Stomach smooth muscle (tissue), 2 donors: ENCODE measurements at regions not wholly inside any gene's neighbourhood (a gene's known extent, or its start where the extent isn't known, plus 50 kb on each side); places are given as distances from the start of the nearest gene placed in this dataset.

ENCODE experiments used
- H3K27ac ChIP-seq: one replicate; pipeline ENCODE4 v1.7.0; 2013; ENCODE audit warnings: mild to moderate bottlenecking, low read length, inconsistent platforms
- H3K27me3 ChIP-seq, 2 donors: one replicate each; pipeline ENCODE4 v1.7.0; 2013; ENCODE audit warnings: low read length in 2 of 2; ENCODE audit not compliant: insufficient read depth in 2 of 2, control insufficient read depth in 1 of 2
- H3K36me3 ChIP-seq, 2 donors: one replicate each; pipeline ENCODE4 v1.7.0; 2013; ENCODE audit warnings: low read length in 2 of 2; ENCODE audit not compliant: control insufficient read depth in 2 of 2, insufficient read depth in 2 of 2
- H3K4me1 ChIP-seq: one replicate; pipeline ENCODE4 v1.7.0; 2013; ENCODE audit warnings: low read length; ENCODE audit not compliant: control insufficient read depth, insufficient read depth
- H3K4me3 ChIP-seq, 2 donors: one replicate each; pipeline ENCODE4 v1.7.0; 2013; ENCODE audit warnings: low read length in 2 of 2
- H3K9ac ChIP-seq, 2 donors: one replicate each; pipeline ENCODE4 v1.7.0; 2013; ENCODE audit warnings: low read length in 2 of 2, mild to moderate bottlenecking in 1 of 2
- H3K9me3 ChIP-seq, 2 donors: one replicate each; pipeline ENCODE4 v1.7.0; 2013; ENCODE audit warnings: low read length in 2 of 2; ENCODE audit not compliant: control insufficient read depth in 2 of 2
- donor health status: healthy.
- donor health status: Pancreatic carcinoma.

DNA sequence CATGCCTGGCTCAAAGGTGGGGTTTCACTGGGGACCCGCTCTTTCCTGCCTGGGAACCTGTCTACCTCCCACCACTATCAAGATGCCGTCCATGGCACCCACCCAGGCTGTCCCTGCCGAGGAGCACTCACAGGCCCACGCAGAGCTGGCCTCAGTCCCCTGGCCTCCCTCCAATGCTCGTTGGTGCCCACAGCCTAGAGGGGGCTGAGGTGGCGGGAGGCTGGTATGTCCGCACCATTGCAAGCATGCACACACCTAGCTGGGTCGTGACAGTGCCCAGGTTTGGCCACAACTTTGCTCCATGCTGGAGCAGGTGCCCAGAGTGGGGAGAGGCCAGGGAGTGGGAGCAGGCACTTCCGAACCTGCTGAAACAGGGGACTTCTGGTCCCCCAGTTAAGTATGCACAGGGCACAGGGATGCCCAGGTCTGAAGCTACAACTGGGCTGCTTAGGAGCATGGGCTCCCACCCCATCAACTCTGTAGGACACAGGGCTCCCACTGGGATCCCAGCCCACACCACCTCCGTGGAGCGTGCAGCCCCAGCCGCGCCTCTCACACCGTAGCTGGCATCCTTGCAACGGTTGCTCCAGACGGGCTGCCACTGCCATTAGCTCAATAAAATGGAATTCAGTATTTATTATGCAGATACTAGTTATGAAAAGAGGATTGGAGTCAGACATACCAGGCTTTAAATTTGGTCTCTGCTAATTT, 1376.1 kb upstream of the TENM3 start:
- Histone ChIP-seq H3K27ac (no peak overlapping the region), H3K27me3 (no peaks in the 10 kb centered on the region), H3K9me3 (no peaks in the 10 kb centered on the region), H3K36me3 (no peaks in the 10 kb centered on the region), H3K9ac (no peak overlapping the region), H3K4me3 (no peak overlapping the region), H3K4me1 (no peaks in the 10 kb centered on the region)

DNA sequence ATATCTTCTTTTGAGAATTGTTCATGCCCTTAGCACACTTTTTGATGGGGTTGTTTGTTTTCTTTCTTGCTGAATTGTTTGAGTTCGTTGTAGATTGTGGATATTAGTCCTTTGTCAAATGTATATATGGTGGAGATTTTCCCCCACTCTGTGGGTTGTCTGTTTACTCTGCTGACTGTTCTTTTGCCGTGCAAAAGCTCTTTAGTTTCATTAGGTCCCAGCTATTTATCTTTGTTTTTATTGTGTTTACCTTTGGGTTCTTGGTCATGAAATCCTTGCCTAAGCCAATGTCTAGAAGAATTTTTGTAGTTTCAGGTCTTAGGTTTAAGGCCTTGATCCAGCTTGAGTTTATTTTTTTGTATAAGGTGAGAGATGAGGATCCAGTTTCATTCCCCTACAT, 1372.6 kb upstream of the TENM3 start:
- no peak overlapping the region for H3K4me3 ChIP-seq
- H3K9me3 ChIP-seq, result no peaks in the 10 kb centered on the region
- no peaks in the 10 kb centered on the region for H3K27me3 ChIP-seq
- H3K4me1 ChIP-seq, result no peaks in the 10 kb centered on the region
- no peak overlapping the region for H3K9ac ChIP-seq
- H3K27ac ChIP-seq, result no peak overlapping the region
- no peaks in the 10 kb centered on the region for H3K36me3 ChIP-seq

DNA sequence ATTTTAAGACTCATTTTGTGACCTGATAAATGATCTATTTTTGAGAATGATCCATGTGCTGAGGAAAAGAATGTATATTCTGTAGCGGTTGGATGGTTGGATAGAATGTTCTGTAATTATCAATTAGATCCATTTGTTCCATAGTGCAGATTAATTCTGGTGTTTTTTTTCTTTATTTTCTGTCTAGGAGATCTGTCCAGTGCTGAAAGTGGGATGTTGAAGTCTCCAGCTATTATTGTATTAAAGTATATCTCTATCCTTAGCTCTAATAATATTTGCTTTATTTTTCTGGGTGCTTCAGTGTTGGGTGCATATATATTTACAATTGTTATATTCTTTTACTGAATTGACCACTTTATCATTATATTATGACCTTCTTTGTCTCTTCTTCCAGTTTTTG, 1344.9 kb upstream of the TENM3 start:
- no peaks in the 10 kb centered on the region for H3K9me3 ChIP-seq

DNA sequence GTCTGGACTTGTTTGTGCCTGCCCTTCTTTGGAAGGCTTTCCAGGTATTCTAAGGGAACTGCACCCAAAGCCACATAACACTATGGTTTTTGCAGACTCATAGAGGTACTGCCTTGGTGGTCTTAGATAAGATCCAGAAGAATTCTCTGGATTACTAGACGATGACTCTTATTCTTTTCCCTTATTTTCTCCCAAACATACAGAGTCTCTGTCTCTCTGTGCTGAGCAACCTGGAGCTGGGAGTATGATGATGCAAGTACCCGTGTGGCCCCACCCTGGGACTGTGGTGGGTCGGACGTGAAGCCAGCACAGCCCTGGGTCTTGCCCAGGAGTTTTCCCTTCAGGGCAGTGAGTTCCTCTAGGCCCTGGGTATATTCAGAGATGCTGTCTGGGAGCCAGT, 1342.4 kb upstream of the TENM3 start:
- H3K27me3 ChIP-seq, result no peaks in the 10 kb centered on the region
- no peak overlapping the region for H3K27ac ChIP-seq
- H3K4me3 ChIP-seq, result no peak overlapping the region
- no peaks in the 10 kb centered on the region for H3K36me3 ChIP-seq
- no peaks in the 10 kb centered on the region for H3K4me1 ChIP-seq
- H3K9ac ChIP-seq, result no peak overlapping the region
- H3K9me3 ChIP-seq, result no peaks in the 10 kb centered on the region

More for the DNA sequence above, 1344.9 kb upstream of the TENM3 start:
- H3K4me3 ChIP-seq, result no peak overlapping the region
- no peaks in the 10 kb centered on the region for H3K4me1 ChIP-seq
- no peak overlapping the region for H3K27ac ChIP-seq
- H3K27me3 ChIP-seq, result no peaks in the 10 kb centered on the region
- H3K9ac ChIP-seq, result no peak overlapping the region
- H3K36me3 ChIP-seq, result no peaks in the 10 kb centered on the region

- Histone ChIP-seq H3K9me3 (no peaks in the 10 kb centered on the region), H3K27ac (no peak overlapping the region), H3K9ac (no peak overlapping the region), H3K36me3 (no peaks in the 10 kb centered on the region), H3K27me3 (no peaks in the 10 kb centered on the region), H3K4me3 (no peak overlapping the region), H3K4me1 (no peaks in the 10 kb centered on the region)
Measured at GRCh38 chr4:180909279-180909678, 1333.9 kb upstream of the TENM3 start.

GRCh38 chr4:180913750-180914149, 1329.5 kb upstream of the TENM3 start:
- Histone ChIP-seq H3K4me3 (no peak overlapping the region), H3K27ac (no peak overlapping the region), H3K9ac (no peak overlapping the region), H3K27me3 (no peaks in the 10 kb centered on the region), H3K9me3 (no peaks in the 10 kb centered on the region), H3K4me1 (no peaks in the 10 kb centered on the region), H3K36me3 (no peaks in the 10 kb centered on the region)

GRCh38 chr4:180923486-180923885, 1319.7 kb upstream of the TENM3 start:
- H3K27ac ChIP-seq, result no peak overlapping the region
- H3K9me3 ChIP-seq, result no peaks in the 10 kb centered on the region
- H3K9ac ChIP-seq, result no peak overlapping the region
- no peak overlapping the region for H3K4me3 ChIP-seq
- H3K4me1 ChIP-seq, result no peaks in the 10 kb centered on the region
- no peaks in the 10 kb centered on the region for H3K36me3 ChIP-seq
- no peaks in the 10 kb centered on the region for H3K27me3 ChIP-seq

- Histone ChIP-seq H3K9ac (no peak overlapping the region), H3K27me3 (no peaks in the 10 kb centered on the region)
Measured at GRCh38 chr4:180925805-180926204, 1317.4 kb upstream of the TENM3 start.

GRCh38 chr4:180926277-180926676, 1316.9 kb upstream of the TENM3 start:
- H3K27me3 ChIP-seq, result no peaks in the 10 kb centered on the region

More at GRCh38 chr4:180925805-180926204, 1317.4 kb upstream of the TENM3 start:
- H3K36me3 ChIP-seq, result no peaks in the 10 kb centered on the region
- no peaks in the 10 kb centered on the region for H3K4me1 ChIP-seq
- no peaks in the 10 kb centered on the region for H3K9me3 ChIP-seq
- H3K4me3 ChIP-seq, result no peak overlapping the region
- no peak overlapping the region for H3K27ac ChIP-seq

GRCh38 chr4:180932370-180933001, 1310.7 kb upstream of the TENM3 start:
- H3K27ac ChIP-seq, result no peak overlapping the region
- H3K4me3 ChIP-seq, result no peak overlapping the region
- no peaks in the 10 kb centered on the region for H3K9me3 ChIP-seq
- no peak overlapping the region for H3K9ac ChIP-seq
- H3K27me3 ChIP-seq, result no peaks in the 10 kb centered on the region
- H3K36me3 ChIP-seq, result no peaks in the 10 kb centered on the region
- H3K4me1 ChIP-seq, result no peaks in the 10 kb centered on the region

More at GRCh38 chr4:180926277-180926676, 1316.9 kb upstream of the TENM3 start:
- Histone ChIP-seq H3K4me1 (no peaks in the 10 kb centered on the region), H3K9ac (no peak overlapping the region), H3K36me3 (no peaks in the 10 kb centered on the region), H3K4me3 (no peak overlapping the region), H3K27ac (no peak overlapping the region), H3K9me3 (no peaks in the 10 kb centered on the region)

GRCh38 chr4:180937083-180937482, 1306.1 kb upstream of the TENM3 start:
- no peak overlapping the region for H3K4me3 ChIP-seq
- H3K9ac ChIP-seq, result no peak overlapping the region
- no peaks in the 10 kb centered on the region for H3K4me1 ChIP-seq
- H3K36me3 ChIP-seq, result no peaks in the 10 kb centered on the region
- no peaks in the 10 kb centered on the region for H3K9me3 ChIP-seq
- H3K27ac ChIP-seq, result no peak overlapping the region
- H3K27me3 ChIP-seq, result no peaks in the 10 kb centered on the region
